ENCODE measurements at regions not wholly inside any gene's neighbourhood (a gene's known extent, or its start where the extent isn't known, plus 50 kb on each side); places are given as distances from the start of the nearest gene placed in this dataset.
"Not testable (repeated sequence)": the region's sequence is repeated elsewhere in the genome, so short reads cannot be mapped to it uniquely, and the experiment has no call there.

DNA sequence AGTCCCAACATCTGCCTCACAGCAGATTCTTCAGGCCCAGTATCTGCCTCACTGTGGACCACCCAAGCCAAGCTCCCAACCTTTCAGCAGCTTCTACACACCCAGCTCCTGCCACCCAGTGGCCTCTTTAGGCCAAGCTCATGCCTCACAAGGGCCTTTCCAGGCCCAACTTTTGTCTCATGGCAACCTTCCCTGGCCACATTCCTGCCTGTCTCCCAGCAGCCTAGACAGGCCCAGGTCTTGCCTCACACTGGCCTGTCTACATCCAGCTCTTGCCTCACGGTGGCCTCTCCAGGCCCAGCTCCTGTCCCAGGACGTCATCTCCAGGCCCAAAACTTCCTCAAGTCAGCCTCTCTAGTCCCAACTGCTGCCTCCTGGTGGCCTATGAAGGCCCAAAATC is 65.0 kb downstream of the CCDC201 start:
- H3K4me3 Mint-ChIP-seq (ENCODE audit: unreplicated experiment); intact Hi-C loops (cut with micrococcal nuclease); DNase-seq (ENCODE audit: unreplicated experiment); H3K27ac Mint-ChIP-seq (ENCODE audit: low read depth, unreplicated experiment); BruUV-seq (replicated peaks); H3K9me3 Mint-ChIP-seq (ENCODE audit: unreplicated experiment); H3K27me3 Mint-ChIP-seq (ENCODE audit: insufficient read depth, unreplicated experiment); CTCF ChIA-PET; H3K4me1 Mint-ChIP-seq (ENCODE audit: insufficient read depth, unreplicated experiment); POLR2A ChIA-PET: not testable (repeated sequence)
- peaks cover 17% of the 10 kb centered on the region for H3K36me3 Mint-ChIP-seq (ENCODE audit: insufficient read depth, unreplicated experiment)

DNA sequence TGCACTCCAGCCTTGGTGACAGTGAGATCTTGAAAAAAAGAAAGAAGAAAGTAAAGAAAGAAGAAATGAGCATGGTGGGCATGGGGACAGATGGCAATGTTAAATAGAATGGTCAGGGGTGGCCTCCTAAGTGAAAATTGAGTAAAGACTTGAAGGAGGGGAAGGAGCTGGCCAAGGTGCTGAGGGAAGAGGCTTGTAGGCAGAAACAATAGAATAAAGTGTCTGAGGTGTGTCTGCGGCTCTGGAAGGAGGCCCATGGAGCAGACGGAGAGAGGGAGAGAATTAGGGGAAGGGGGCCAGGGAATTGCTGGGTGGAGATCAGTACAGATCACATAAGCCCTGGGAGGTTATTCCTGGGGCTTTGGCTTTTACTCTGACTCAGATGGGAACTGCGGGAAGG is 70.7 kb downstream of the CCDC201 start:
- H3K9me3 Mint-ChIP-seq (ENCODE audit: unreplicated experiment); H3K4me3 Mint-ChIP-seq (ENCODE audit: unreplicated experiment); BruUV-seq (replicated peaks); intact Hi-C loops (cut with micrococcal nuclease); DNase-seq (ENCODE audit: unreplicated experiment); H3K27ac Mint-ChIP-seq (ENCODE audit: low read depth, unreplicated experiment); H3K4me1 Mint-ChIP-seq (ENCODE audit: insufficient read depth, unreplicated experiment); CTCF ChIA-PET; POLR2A ChIA-PET; H3K27me3 Mint-ChIP-seq (ENCODE audit: insufficient read depth, unreplicated experiment); H3K36me3 Mint-ChIP-seq (ENCODE audit: insufficient read depth, unreplicated experiment): not testable (repeated sequence)

DNA sequence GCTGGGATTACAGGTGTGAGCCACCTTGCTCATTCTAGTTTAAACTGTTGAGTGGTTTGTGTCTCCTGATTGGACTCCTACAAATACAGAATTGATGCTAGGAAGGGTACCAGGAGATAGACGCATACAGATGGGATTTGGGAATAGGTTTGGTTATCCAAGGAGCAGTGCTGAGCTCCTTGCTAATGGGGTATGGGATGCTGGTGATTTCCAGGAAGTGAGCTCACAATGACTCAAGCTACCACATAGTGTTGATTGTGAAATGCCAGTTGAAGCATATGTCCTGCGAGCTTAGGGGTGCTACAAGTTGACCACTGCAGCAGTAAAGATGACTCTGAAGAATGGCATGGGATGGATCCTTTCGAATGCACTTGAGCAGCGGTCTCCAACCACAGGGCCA is 75.6 kb downstream of the CCDC201 start:
- not testable (repeated sequence) for H3K9me3 Mint-ChIP-seq (ENCODE audit: unreplicated experiment)

DNA sequence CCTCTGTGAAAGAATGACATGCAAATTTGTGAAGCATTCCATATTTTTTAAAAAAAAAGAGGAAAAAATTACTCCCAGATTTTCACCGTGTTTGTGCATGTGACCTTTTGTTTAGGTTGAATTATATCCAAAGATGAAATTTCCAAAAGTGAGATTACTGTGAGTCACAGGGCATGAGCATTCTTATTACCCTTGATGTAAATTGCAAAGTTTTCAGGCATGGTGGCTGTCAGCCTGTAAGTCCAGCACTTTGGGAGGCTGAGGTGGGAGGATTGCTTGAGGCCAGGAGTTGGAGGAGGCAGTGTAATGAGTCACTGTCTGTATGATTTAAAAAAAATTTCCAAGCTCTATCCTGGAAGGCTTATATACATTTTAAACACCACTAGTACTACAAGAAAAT is 83.2 kb downstream of the CCDC201 start:
- POLR2A ChIA-PET; H3K4me3 Mint-ChIP-seq (ENCODE audit: unreplicated experiment); H3K4me1 Mint-ChIP-seq (ENCODE audit: insufficient read depth, unreplicated experiment); CTCF ChIA-PET; H3K27ac Mint-ChIP-seq (ENCODE audit: low read depth, unreplicated experiment); H3K9me3 Mint-ChIP-seq (ENCODE audit: unreplicated experiment); H3K27me3 Mint-ChIP-seq (ENCODE audit: insufficient read depth, unreplicated experiment); BruUV-seq (replicated peaks); intact Hi-C loops (cut with micrococcal nuclease): not testable (repeated sequence)
- peaks cover 26% of the 10 kb centered on the region for H3K36me3 Mint-ChIP-seq (ENCODE audit: insufficient read depth, unreplicated experiment)
- DNase-seq (ENCODE audit: unreplicated experiment) = peak; percentile 13

More for the DNA sequence above, 75.6 kb downstream of the CCDC201 start:
- H3K4me1 Mint-ChIP-seq (ENCODE audit: insufficient read depth, unreplicated experiment); POLR2A ChIA-PET; H3K36me3 Mint-ChIP-seq (ENCODE audit: insufficient read depth, unreplicated experiment); BruUV-seq (replicated peaks); H3K27me3 Mint-ChIP-seq (ENCODE audit: insufficient read depth, unreplicated experiment); CTCF ChIA-PET; H3K27ac Mint-ChIP-seq (ENCODE audit: low read depth, unreplicated experiment); H3K4me3 Mint-ChIP-seq (ENCODE audit: unreplicated experiment); intact Hi-C loops (cut with micrococcal nuclease): not testable (repeated sequence)
- peak; percentile 42 for DNase-seq (ENCODE audit: unreplicated experiment)

DNA sequence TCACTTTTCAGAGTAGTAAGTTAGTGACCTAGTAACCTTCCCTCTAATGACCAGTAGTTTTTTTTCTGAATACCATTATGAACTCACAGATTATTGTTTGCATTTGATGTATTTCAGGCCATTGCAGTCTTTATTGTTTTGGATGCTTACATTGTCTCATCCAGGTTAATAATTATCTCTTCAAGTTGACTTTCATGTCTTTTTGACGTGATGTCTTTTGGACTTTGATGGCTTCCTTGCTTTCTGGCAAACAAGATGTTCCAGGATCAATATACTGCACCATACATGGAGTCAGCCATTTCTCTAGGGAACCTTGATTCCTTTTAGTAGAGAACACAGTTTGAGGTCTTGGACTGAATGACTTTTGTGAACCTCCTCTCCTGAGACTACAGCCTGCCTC is 87.2 kb downstream of the CCDC201 start:
- H3K9me3 Mint-ChIP-seq (ENCODE audit: unreplicated experiment); H3K4me1 Mint-ChIP-seq (ENCODE audit: insufficient read depth, unreplicated experiment); POLR2A ChIA-PET; CTCF ChIA-PET; H3K27me3 Mint-ChIP-seq (ENCODE audit: insufficient read depth, unreplicated experiment); H3K27ac Mint-ChIP-seq (ENCODE audit: low read depth, unreplicated experiment); DNase-seq (ENCODE audit: unreplicated experiment); intact Hi-C loops (cut with micrococcal nuclease); H3K4me3 Mint-ChIP-seq (ENCODE audit: unreplicated experiment); BruUV-seq (replicated peaks): not testable (repeated sequence)
- peaks cover 42% of the 10 kb centered on the region for H3K36me3 Mint-ChIP-seq (ENCODE audit: insufficient read depth, unreplicated experiment)

DNA sequence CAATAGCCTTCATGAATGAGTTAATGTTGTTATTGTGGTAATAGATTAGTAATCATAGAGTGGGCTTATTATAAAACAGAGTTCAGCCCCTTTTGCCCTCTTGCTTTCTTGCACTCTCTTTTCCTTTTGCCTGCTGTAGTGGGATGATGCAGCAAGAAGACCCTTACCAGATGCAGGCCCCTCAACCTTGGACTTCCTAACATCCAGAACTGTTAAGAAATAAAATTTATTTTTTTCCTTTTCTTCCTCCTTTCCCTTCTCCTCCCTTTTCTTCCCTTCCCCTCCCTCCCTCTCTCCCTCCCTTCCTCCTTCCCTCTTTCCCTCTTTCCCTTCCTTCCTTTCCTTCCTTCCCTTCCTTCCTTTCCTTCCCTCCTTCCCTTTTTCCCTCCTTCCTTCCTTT is 88.1 kb downstream of the CCDC201 start:
- not testable (repeated sequence) for H3K27ac Mint-ChIP-seq (ENCODE audit: low read depth, unreplicated experiment)

More for the DNA sequence above, 88.1 kb downstream of the CCDC201 start:
- intact Hi-C loops (cut with micrococcal nuclease); BruUV-seq (replicated peaks); H3K4me1 Mint-ChIP-seq (ENCODE audit: insufficient read depth, unreplicated experiment); H3K9me3 Mint-ChIP-seq (ENCODE audit: unreplicated experiment); POLR2A ChIA-PET; DNase-seq (ENCODE audit: unreplicated experiment); H3K27me3 Mint-ChIP-seq (ENCODE audit: insufficient read depth, unreplicated experiment); H3K4me3 Mint-ChIP-seq (ENCODE audit: unreplicated experiment); CTCF ChIA-PET: not testable (repeated sequence)
- H3K36me3 Mint-ChIP-seq (ENCODE audit: insufficient read depth, unreplicated experiment) = peaks cover 33% of the 10 kb centered on the region

Data from MCF 10A (cell line).